ENCODE measurements at regions not wholly inside any gene's neighbourhood (a gene's known extent, or its start where the extent isn't known, plus 50 kb on each side); places are given as distances from the start of the nearest gene placed in this dataset.

DNA sequence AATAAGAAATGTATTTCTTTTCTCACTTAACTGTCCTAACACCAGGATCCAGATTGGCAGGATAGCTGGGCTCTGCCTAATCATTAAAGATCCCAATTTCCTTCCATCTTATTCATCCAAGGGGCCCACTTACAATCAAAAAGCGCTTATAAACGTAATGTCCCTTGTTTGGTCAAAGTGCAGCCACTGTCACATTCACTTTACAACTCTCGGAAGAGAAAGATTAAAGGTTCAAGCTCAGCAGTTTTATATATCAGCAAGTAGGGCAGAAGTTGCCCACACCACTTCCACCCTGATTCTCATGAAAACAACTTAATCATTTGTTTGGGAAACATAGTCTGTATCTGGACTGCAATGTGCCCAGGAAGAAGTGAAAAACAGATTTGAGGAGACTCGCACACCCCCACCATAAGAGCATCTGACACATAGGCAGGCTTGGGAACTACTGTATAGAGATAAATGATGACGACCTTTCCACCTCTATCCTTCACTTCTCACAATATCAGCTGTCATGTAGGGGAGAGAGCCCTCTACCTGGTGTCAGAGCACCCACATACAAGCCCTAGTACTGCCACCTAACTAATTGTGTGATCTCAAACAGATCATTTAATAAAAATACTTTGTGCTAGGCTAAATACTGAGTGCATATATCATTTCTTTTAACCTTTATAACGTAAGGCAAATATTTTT lies 80.8 kb downstream of the CAPZA3 start:
- TF ChIP-seq POLR2AphosphoS5 (IDR thresholded peaks at IDR 0.05; ENCODE audit: low read depth) (no peak), SPI1 (IDR thresholded peaks at IDR 0.05; ENCODE audit: borderline replicate concordance, low read depth) (no peak), GABPA (IDR thresholded peaks at IDR 0.05; ENCODE audit: low read depth) (no peak)
- TF ChIP-seq, protein P1, sequence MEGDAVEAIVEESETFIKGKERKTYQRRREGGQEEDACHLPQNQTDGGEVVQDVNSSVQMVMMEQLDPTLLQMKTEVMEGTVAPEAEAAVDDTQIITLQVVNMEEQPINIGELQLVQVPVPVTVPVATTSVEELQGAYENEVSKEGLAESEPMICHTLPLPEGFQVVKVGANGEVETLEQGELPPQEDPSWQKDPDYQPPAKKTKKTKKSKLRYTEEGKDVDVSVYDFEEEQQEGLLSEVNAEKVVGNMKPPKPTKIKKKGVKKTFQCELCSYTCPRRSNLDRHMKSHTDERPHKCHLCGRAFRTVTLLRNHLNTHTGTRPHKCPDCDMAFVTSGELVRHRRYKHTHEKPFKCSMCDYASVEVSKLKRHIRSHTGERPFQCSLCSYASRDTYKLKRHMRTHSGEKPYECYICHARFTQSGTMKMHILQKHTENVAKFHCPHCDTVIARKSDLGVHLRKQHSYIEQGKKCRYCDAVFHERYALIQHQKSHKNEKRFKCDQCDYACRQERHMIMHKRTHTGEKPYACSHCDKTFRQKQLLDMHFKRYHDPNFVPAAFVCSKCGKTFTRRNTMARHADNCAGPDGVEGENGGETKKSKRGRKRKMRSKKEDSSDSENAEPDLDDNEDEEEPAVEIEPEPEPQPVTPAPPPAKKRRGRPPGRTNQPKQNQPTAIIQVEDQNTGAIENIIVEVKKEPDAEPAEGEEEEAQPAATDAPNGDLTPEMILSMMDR (IDR thresholded peaks at IDR 0.05; ENCODE audit: insufficient read depth, low read length), result no peak
- TF ChIP-seq, protein P2, sequence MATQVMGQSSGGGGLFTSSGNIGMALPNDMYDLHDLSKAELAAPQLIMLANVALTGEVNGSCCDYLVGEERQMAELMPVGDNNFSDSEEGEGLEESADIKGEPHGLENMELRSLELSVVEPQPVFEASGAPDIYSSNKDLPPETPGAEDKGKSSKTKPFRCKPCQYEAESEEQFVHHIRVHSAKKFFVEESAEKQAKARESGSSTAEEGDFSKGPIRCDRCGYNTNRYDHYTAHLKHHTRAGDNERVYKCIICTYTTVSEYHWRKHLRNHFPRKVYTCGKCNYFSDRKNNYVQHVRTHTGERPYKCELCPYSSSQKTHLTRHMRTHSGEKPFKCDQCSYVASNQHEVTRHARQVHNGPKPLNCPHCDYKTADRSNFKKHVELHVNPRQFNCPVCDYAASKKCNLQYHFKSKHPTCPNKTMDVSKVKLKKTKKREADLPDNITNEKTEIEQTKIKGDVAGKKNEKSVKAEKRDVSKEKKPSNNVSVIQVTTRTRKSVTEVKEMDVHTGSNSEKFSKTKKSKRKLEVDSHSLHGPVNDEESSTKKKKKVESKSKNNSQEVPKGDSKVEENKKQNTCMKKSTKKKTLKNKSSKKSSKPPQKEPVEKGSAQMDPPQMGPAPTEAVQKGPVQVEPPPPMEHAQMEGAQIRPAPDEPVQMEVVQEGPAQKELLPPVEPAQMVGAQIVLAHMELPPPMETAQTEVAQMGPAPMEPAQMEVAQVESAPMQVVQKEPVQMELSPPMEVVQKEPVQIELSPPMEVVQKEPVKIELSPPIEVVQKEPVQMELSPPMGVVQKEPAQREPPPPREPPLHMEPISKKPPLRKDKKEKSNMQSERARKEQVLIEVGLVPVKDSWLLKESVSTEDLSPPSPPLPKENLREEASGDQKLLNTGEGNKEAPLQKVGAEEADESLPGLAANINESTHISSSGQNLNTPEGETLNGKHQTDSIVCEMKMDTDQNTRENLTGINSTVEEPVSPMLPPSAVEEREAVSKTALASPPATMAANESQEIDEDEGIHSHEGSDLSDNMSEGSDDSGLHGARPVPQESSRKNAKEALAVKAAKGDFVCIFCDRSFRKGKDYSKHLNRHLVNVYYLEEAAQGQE (IDR thresholded peaks at IDR 0.05; ENCODE audit: insufficient replicate concordance, low read depth), result no peak

All from HL-60 (cell line).